ENCODE measurements at regions not wholly inside any gene's neighbourhood (a gene's known extent, or its start where the extent isn't known, plus 50 kb on each side); places are given as distances from the start of the nearest gene placed in this dataset.

GRCh38 chr5:107213025-107213424 is 457.7 kb downstream of the EFNA5 start:
- Histone ChIP-seq H3K4ac (ENCODE audit: low read depth, low read length) (no peak overlapping the region), H3K36me3 (ENCODE audit: control insufficient read depth, insufficient read depth, low read length) (no peaks in the 10 kb centered on the region), H4K8ac (ENCODE audit: low read depth in 2 of 2, low read length in 2 of 2) (no peak overlapping the region), H3K79me1 (ENCODE audit: low read depth in 1 of 2, low read length in 2 of 2) (no peaks in the 10 kb centered on the region), H2AFZ (replicated peaks; ENCODE audit: low read length, poor library complexity) (peak overlapping the region; percentile 23), H4K20me1 (ENCODE audit: insufficient read depth, low read length) (no peaks in the 10 kb centered on the region), H2BK20ac (ENCODE audit: low read depth, low read length) (no peak overlapping the region), H2BK5ac (ENCODE audit: low read depth, low read length, poor library complexity, severe bottlenecking) (no peak overlapping the region), H3K27me3 (ENCODE audit: control insufficient read depth, insufficient read depth, low read length) (no peaks in the 10 kb centered on the region), H2BK15ac (ENCODE audit: low read depth, low read length) (no peak overlapping the region), H4K5ac (ENCODE audit: low read depth, low read length) (no peak overlapping the region), H3K23ac (ENCODE audit: low read depth, low read length) (no peak overlapping the region), H3K18ac (ENCODE audit: low read depth, low read length) (no peak overlapping the region), H3K4me1 (ENCODE audit: control insufficient read depth, insufficient read depth, low read length) (no peaks in the 10 kb centered on the region), H2AK9ac (replicated peaks; ENCODE audit: low read depth, low read length, poor library complexity) (no peak overlapping the region), H3K9me3 (ENCODE audit: control insufficient read depth, insufficient read depth, low read length) (no peaks in the 10 kb centered on the region), H3K4me3 (ENCODE audit: insufficient read depth, low read depth, low read length) (no peak overlapping the region), H3K27ac (ENCODE audit: insufficient read depth, low read length) (no peak overlapping the region), H3K14ac (replicated peaks; ENCODE audit: low read depth, low read length) (no peak overlapping the region), H4K91ac (ENCODE audit: insufficient read depth, low read depth, low read length) (no peak overlapping the region), H3K4me2 (ENCODE audit: low read depth, low read length) (no peak overlapping the region), H3K9ac (ENCODE audit: low read depth, low read length) (no peak overlapping the region), H3K9me1 (ENCODE audit: insufficient read depth, low read length) (no peaks in the 10 kb centered on the region), H2BK120ac (ENCODE audit: low read depth, low read length) (no peak overlapping the region), H3K56ac (ENCODE audit: extremely low read depth, insufficient read depth, low read length) (no peak overlapping the region), H2AK5ac (ENCODE audit: low read depth, low read length) (no peak overlapping the region)
- no peak for DNase-seq
- no peak for TF ChIP-seq MXI1 (IDR thresholded peaks at IDR 0.05; ENCODE audit: borderline replicate concordance, low read depth, low read length)
- TF ChIP-seq CTCF (conservative IDR thresholded peaks at IDR 0.05; ENCODE audit: low read depth, low read length), result no peak
- no peak for TF ChIP-seq MAFK (IDR thresholded peaks at IDR 0.05; ENCODE audit: low read depth, low read length)
- no peak for TF ChIP-seq ELK1 (IDR thresholded peaks at IDR 0.05; ENCODE audit: borderline replicate concordance, low read depth, low read length)
- no peak for TF ChIP-seq RCOR1 (IDR thresholded peaks at IDR 0.05; ENCODE audit: insufficient replicate concordance, low read length)
- no peak for TF ChIP-seq CHD1 (IDR thresholded peaks at IDR 0.05; ENCODE audit: low read depth, low read length)
- no peak for TF ChIP-seq BHLHE40 (IDR thresholded peaks at IDR 0.05; ENCODE audit: low read depth, low read length)
- no peak for TF ChIP-seq POLR2A (IDR thresholded peaks at IDR 0.05; ENCODE audit: low read depth, low read length)
- TF ChIP-seq SMC3 (IDR thresholded peaks at IDR 0.05; ENCODE audit: low read depth, low read length), result no peak
- TF ChIP-seq FOS (IDR thresholded peaks at IDR 0.05; ENCODE audit: low read depth, low read length), result no peak
- no peak for TF ChIP-seq USF2 (IDR thresholded peaks at IDR 0.05; ENCODE audit: low read depth, low read length)
- TF ChIP-seq CEBPB (IDR thresholded peaks at IDR 0.05; ENCODE audit: low read depth, low read length), result no peak
- TF ChIP-seq NFE2L2 (IDR thresholded peaks at IDR 0.05; ENCODE audit: low read depth, low read length), result no peak
- TF ChIP-seq RAD21 (IDR thresholded peaks at IDR 0.05; ENCODE audit: low read length), result no peak
- no peak for TF ChIP-seq MAZ (IDR thresholded peaks at IDR 0.05; ENCODE audit: borderline replicate concordance, low read depth, low read length)
- TF ChIP-seq RFX5 (IDR thresholded peaks at IDR 0.05; ENCODE audit: low read depth, low read length), result no peak
- BruUV-seq (replicated peaks), result no TSS peak
- CTCF ChIA-PET, result no interaction called here
- WGBS, 2 experiments (ENCODE audit: extremely low coverage in 2 of 2, insufficient read length in 1 of 2), result 67% methylated on average over 1 of the region's 3 CpGs; no CpG with 5 or more reads in 1 of the 2 experiments
- POLR2A ChIA-PET (ENCODE audit: unreplicated experiment), result interaction anchor here (0.8 kb wide), 1 partner anchor 55 kb away, joined by 4 read pairs; no protein-coding TSS in a partner anchor
- intact Hi-C loops (cut with micrococcal nuclease), result no loop called here
- dilution Hi-C loops (cut with HindIII; ENCODE audit: low sequenced_read_pairs, unreplicated experiment), result no loop called here
- no peak for ATAC-seq (ENCODE audit: low read depth)
- in situ Hi-C loops (cut with MboI; ENCODE audit: low sequenced_read_pairs), result no loop called here

Measured in IMR-90 (cell line).